ENCODE measurements at regions not wholly inside any gene's neighbourhood (a gene's known extent, or its start where the extent isn't known, plus 50 kb on each side); places are given as distances from the start of the nearest gene placed in this dataset.

GRCh38 chrX:14362721-14363120, 166.6 kb upstream of the GLRA2 start:
- no peak for TF ChIP-seq CTCF (tag by site-specific recombination; IDR thresholded peaks at IDR 0.05)
- TF ChIP-seq ZNF791 (tag by site-specific recombination; IDR thresholded peaks at IDR 0.05), result no peak
- no peak for TF ChIP-seq HOXA7 (CRISPR knock-in tag; IDR thresholded peaks at IDR 0.05; ENCODE audit: borderline replicate concordance)
- TF ChIP-seq ZNF24 (tag by site-specific recombination; IDR thresholded peaks at IDR 0.05), result no peak
- TF ChIP-seq OSR2 (tag by site-specific recombination; IDR thresholded peaks at IDR 0.05), result no peak
- no peak for TF ChIP-seq ZNF426 (tag by site-specific recombination; IDR thresholded peaks at IDR 0.05)
- no peak for TF ChIP-seq ZNF571 (tag by site-specific recombination; IDR thresholded peaks at IDR 0.05)

Data from HEK293 (cell line).